DND-41 (cell line): ENCODE measurements at regions not wholly inside any gene's neighbourhood (a gene's known extent, or its start where the extent isn't known, plus 50 kb on each side); places are given as distances from the start of the nearest gene placed in this dataset.
"Not testable (repeated sequence)": the region's sequence is repeated elsewhere in the genome, so short reads cannot be mapped to it uniquely, and the experiment has no call there.

ENCODE experiments used
- CTCF ChIP-seq: IDR thresholded peaks from 2 replicates; pipeline ENCODE4 v1.5.1; 2012; ENCODE audit warnings: borderline replicate concordance, low read length, moderate library complexity, mild to moderate bottlenecking; ENCODE audit not compliant: poor library complexity, severe bottlenecking; ENCODE audit errors: extremely low read depth
- EZH2 ChIP-seq: IDR thresholded peaks from 3 replicates; pipeline ENCODE4 v1.6.1; 2012; ENCODE audit warnings: borderline replicate concordance, low read depth, mild to moderate bottlenecking, moderate library complexity, low read length, inconsistent platforms; ENCODE audit not compliant: severe bottlenecking

DNA sequence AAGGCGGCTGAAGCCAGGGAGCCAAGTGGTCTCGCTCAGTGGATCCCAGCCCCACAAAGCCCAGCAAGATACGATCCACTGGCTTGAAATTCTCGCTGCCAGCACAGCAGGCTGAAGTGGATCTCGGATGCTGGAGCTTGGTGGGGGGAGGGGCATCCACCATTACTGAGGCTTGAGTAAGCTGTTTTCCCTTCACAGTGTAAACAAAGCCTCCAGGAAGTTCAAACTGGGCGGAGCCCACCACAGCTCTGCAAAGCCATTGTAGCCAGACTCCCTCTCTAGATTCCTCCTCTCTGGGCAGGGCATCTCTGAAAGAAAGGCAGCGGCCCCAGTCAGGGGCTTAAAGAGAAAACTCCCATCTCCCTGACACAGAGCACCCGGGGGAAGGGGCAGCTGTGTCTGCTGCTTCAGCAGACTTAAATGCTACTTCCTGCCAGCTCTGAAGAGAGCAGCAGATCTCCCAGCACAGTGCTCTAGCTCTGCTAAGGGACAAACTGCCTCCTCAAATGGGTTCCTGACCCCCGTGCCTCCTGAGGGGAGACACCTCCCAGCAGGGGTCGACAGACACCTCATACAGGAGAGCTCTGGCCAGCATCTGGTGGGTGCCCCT, 330.0 kb upstream of the TMEFF2 start:
- TF ChIP-seq CTCF, EZH2: not testable (repeated sequence)
